ENCODE measurements at regions not wholly inside any gene's neighbourhood (a gene's known extent, or its start where the extent isn't known, plus 50 kb on each side); places are given as distances from the start of the nearest gene placed in this dataset.

DNA sequence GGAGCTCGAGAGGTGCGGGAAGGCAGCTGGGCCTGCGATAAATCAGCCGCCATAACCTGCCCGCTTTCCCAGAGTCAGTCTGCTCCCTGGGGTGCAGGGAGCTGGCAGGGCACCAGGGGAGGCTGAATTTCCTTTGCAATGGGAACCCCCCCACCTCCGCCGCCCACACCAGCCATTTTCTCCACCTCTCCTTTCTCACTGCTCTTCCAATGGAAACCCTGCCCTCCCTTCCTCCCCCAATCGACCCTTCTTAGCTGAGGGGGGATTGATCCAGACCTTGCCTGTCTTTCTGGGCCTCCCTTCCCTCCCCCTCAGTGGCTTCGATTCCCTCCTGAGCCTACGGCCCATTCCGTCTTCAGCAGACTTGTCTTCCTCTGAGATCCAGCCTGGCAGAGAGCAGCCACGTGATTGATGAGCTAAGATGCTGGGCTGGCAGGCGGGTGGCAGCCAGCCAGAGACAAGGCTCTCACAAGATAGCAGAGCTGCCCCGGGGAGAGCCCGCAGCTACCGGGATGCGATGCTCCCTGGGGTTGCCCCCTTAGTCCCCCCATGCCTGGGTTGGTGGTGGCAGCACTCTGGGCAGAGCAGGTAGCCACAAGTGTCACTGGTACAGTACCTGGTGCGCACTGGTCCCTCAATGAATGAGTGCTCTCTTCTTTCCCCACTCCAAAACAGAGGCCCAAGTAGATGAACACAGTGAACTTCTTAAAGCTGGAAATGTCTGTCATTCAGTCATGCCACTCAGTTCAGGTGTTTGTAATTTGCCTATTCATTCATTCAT lies 53.7 kb upstream of the FABP6 start:
- no peaks in the 10 kb centered on the region for H3K36me3 ChIP-seq (ENCODE audit: insufficient read depth, low read length)
- ChIA-PET CTCF (ENCODE audit: partially characterized antibody) (interaction anchor here (0.9 kb wide), 2 partner anchors 19 to 26 kb away, joined by 3 read pairs; no protein-coding TSS in a partner anchor), POLR2A (ENCODE audit: partially characterized antibody) (no interaction called here)
- Mint-ChIP-seq H3K4me1 (no peaks in the 10 kb centered on the region), H3K9me3 (no peaks in the 10 kb centered on the region), H3K36me3 (no peaks in the 10 kb centered on the region), H3K4me3 (no peak overlapping the region), H3K27ac (no peak overlapping the region), H3K27me3 (peaks cover 0 to 4% of the 10 kb centered on the region in 2 donors)
- no peaks in the 10 kb centered on the region for H3K4me1 ChIP-seq (ENCODE audit: insufficient read depth, low read length)
- no peak overlapping the region for H3K4me3 ChIP-seq (ENCODE audit: low read length in 2 of 2)
- no peak overlapping the region for H3K27ac ChIP-seq (ENCODE audit: low read depth, low read length)
- intact Hi-C loops (cut with micrococcal nuclease) = no loop called here
- H3K9me3 ChIP-seq (ENCODE audit: control insufficient read depth in 1 of 2, low read length in 2 of 2) = no peaks in the 10 kb centered on the region
- H3K27me3 ChIP-seq (ENCODE audit: insufficient read depth, low read length) = no peaks in the 10 kb centered on the region
- DNase-seq = no peak

DNA sequence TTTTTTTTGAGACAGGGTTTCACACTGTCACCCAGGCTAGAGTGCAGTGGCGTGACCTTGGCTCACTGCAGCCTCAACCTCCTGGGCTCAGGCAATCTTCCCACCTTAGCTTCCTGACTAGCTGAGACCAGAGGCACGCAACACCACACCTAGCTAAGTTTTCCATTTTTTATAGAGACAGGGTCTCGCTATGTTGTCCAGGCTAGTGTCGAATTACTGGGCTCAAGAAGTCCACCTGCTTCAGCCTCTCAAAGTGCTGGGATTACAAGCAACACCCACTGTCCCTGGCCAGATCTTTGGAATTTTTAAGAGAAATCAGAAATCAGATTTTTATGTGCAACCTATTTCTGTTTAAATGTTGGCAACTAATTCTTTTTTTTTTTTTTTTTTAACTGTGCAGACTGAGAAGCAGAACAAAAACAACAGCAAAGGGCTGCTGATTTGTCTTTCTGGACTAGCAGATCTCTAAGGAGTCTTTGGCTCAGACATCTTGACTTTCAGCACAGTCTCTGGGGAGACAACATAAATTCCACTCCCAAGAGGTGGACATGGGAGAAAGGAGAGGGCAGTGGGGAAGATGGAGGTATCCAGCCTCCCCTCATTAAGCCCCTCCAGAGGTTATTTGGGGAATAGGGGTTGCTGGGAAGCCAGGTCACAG lies 54.4 kb upstream of the FABP6 start:
- no peaks in the 10 kb centered on the region for H3K36me3 Mint-ChIP-seq
- POLR2A ChIA-PET (ENCODE audit: partially characterized antibody) = no interaction called here

DNA sequence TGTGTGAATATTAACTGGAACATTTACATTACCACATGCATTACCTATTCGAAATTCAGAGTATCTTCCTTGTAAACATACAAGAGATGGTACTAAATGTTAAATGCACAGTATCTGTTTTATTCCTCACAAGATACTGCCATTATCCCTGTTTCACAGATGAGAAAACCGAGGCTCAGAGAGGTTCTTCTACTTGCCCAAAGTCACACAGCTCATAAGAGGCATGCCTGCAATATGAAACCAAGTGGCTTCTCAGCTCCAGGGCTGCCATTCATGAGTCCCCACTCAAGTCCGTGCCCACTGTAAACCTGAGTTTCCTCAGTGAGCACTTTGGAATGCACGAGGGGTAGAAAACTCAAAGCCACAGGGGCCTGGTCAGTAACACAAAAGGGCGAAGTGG lies 55.0 kb upstream of the FABP6 start:
- no peaks in the 10 kb centered on the region for H3K36me3 ChIP-seq (ENCODE audit: insufficient read depth, low read length)
- H3K9me3 ChIP-seq (ENCODE audit: control insufficient read depth in 1 of 2, low read length in 2 of 2) = no peaks in the 10 kb centered on the region
- H3K27me3 ChIP-seq (ENCODE audit: insufficient read depth, low read length) = no peaks in the 10 kb centered on the region
- intact Hi-C loops (cut with micrococcal nuclease) = no loop called here
- CTCF ChIA-PET (ENCODE audit: partially characterized antibody) = no interaction called here
- Mint-ChIP-seq H3K27ac (no peak overlapping the region), H3K36me3 (no peaks in the 10 kb centered on the region), H3K9me3 (no peaks in the 10 kb centered on the region), H3K4me3 (no peak overlapping the region), H3K4me1 (no peaks in the 10 kb centered on the region), H3K27me3 (peaks cover 0 to 9% of the 10 kb centered on the region in 2 donors)
- H3K27ac ChIP-seq (ENCODE audit: low read depth, low read length) = no peak overlapping the region
- H3K4me3 ChIP-seq (ENCODE audit: low read length in 2 of 2) = no peak overlapping the region
- POLR2A ChIA-PET (ENCODE audit: partially characterized antibody) = no interaction called here
- H3K4me1 ChIP-seq (ENCODE audit: insufficient read depth, low read length) = no peaks in the 10 kb centered on the region
- no peak for DNase-seq

More for the DNA sequence above, 54.4 kb upstream of the FABP6 start:
- CTCF ChIA-PET (ENCODE audit: partially characterized antibody) = no interaction called here
- Histone ChIP-seq H3K9me3 (ENCODE audit: control insufficient read depth in 1 of 2, low read length in 2 of 2) (no peaks in the 10 kb centered on the region), H3K27ac (ENCODE audit: low read depth, low read length) (no peak overlapping the region), H3K36me3 (ENCODE audit: insufficient read depth, low read length) (no peaks in the 10 kb centered on the region), H3K4me3 (ENCODE audit: low read length in 2 of 2) (no peak overlapping the region), H3K4me1 (ENCODE audit: insufficient read depth, low read length) (no peaks in the 10 kb centered on the region), H3K27me3 (ENCODE audit: insufficient read depth, low read length) (no peaks in the 10 kb centered on the region)
- H3K4me3 Mint-ChIP-seq = no peak overlapping the region
- no peak overlapping the region for H3K27ac Mint-ChIP-seq
- no peak for DNase-seq
- H3K4me1 Mint-ChIP-seq = no peaks in the 10 kb centered on the region
- intact Hi-C loops (cut with micrococcal nuclease) = no loop called here
- peaks cover 0 to 4% of the 10 kb centered on the region in 2 donors for H3K27me3 Mint-ChIP-seq
- H3K9me3 Mint-ChIP-seq = no peaks in the 10 kb centered on the region

DNA sequence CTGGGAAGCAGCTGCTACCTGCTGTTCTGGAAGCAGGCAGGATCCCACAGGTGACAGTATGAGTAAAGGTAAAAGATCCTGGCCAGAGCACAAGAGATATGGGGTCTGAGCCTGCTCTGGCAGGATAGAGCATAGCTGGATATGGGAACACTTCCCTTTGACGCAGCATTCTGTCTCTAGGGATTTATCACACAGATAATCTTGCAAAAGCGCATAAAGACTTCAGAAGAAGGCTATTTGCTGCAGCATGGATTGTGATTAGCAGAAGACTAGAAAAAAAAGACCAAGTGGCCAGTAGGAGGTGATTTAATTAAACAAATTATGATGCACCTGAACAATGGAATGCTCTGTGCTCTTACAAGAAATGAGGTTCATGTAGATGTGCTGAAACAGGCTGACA lies 52.4 kb upstream of the PWWP2A start:
- Histone ChIP-seq H3K9me3 (ENCODE audit: control insufficient read depth in 1 of 2, low read length in 2 of 2) (no peaks in the 10 kb centered on the region), H3K4me1 (ENCODE audit: insufficient read depth, low read length) (no peaks in the 10 kb centered on the region), H3K36me3 (ENCODE audit: insufficient read depth, low read length) (no peaks in the 10 kb centered on the region), H3K27ac (ENCODE audit: low read depth, low read length) (no peak overlapping the region), H3K27me3 (ENCODE audit: insufficient read depth, low read length) (no peaks in the 10 kb centered on the region), H3K4me3 (ENCODE audit: low read length in 2 of 2) (no peak overlapping the region)
- Mint-ChIP-seq H3K36me3 (no peaks in the 10 kb centered on the region), H3K4me3 (no peak overlapping the region), H3K4me1 (no peaks in the 10 kb centered on the region), H3K27ac (no peak overlapping the region), H3K27me3 (peaks cover 10 to 13% of the 10 kb centered on the region in 2 donors), H3K9me3 (no peaks in the 10 kb centered on the region)
- no peak for DNase-seq
- intact Hi-C loops (cut with micrococcal nuclease) = no loop called here
- ChIA-PET CTCF (ENCODE audit: partially characterized antibody) (no interaction called here), POLR2A (ENCODE audit: partially characterized antibody) (no interaction called here)

DNA sequence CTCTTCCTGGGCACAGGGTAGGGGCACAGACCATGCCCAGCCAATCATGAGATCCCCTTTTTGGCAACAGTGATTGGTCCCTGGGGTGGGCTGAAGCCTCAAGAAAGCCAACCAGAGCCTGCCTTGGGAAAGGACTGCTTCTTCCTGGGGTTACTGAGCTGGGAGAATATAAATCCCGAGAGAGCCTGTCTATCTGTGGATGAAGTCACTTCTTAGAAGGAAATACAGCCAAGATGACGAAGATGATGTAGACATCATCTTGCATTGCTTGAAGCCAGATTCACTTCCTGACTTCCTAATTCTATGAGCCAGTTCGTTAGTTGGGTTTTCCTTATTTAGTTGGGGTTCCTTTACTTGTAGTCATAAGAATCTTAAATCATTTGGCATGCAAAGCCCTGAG lies 50.1 kb upstream of the PWWP2A start:
- Histone ChIP-seq H3K4me1 (ENCODE audit: insufficient read depth, low read length) (no peaks in the 10 kb centered on the region), H3K27me3 (ENCODE audit: insufficient read depth, low read length) (no peaks in the 10 kb centered on the region), H3K4me3 (ENCODE audit: low read length in 2 of 2) (no peak overlapping the region), H3K9me3 (ENCODE audit: control insufficient read depth in 1 of 2, low read length in 2 of 2) (no peaks in the 10 kb centered on the region), H3K27ac (ENCODE audit: low read depth, low read length) (no peak overlapping the region), H3K36me3 (ENCODE audit: insufficient read depth, low read length) (no peaks in the 10 kb centered on the region)
- intact Hi-C loops (cut with micrococcal nuclease) = no loop called here
- Mint-ChIP-seq H3K9me3 (no peaks in the 10 kb centered on the region), H3K36me3 (no peaks in the 10 kb centered on the region), H3K27me3 (peaks cover 12 to 20% of the 10 kb centered on the region in 2 donors), H3K4me1 (peaks cover 0 to 5% (median 2%) of the 10 kb centered on the region in 4 donors), H3K4me3 (no peak overlapping the region), H3K27ac (no peak overlapping the region)
- DNase-seq = no peak
- ChIA-PET POLR2A (ENCODE audit: partially characterized antibody) (no interaction called here), CTCF (ENCODE audit: partially characterized antibody) (interaction anchor here (1.6 kb wide), 1 partner anchor 269 kb away, joined by 4 read pairs; no protein-coding TSS in a partner anchor)

Measured in CD4-positive, alpha-beta memory T cell (primary cell).